ENCODE measurements at regions not wholly inside any gene's neighbourhood (a gene's known extent, or its start where the extent isn't known, plus 50 kb on each side); places are given as distances from the start of the nearest gene placed in this dataset.
"Not testable (repeated sequence)": the region's sequence is repeated elsewhere in the genome, so short reads cannot be mapped to it uniquely, and the experiment has no call there.

DNA sequence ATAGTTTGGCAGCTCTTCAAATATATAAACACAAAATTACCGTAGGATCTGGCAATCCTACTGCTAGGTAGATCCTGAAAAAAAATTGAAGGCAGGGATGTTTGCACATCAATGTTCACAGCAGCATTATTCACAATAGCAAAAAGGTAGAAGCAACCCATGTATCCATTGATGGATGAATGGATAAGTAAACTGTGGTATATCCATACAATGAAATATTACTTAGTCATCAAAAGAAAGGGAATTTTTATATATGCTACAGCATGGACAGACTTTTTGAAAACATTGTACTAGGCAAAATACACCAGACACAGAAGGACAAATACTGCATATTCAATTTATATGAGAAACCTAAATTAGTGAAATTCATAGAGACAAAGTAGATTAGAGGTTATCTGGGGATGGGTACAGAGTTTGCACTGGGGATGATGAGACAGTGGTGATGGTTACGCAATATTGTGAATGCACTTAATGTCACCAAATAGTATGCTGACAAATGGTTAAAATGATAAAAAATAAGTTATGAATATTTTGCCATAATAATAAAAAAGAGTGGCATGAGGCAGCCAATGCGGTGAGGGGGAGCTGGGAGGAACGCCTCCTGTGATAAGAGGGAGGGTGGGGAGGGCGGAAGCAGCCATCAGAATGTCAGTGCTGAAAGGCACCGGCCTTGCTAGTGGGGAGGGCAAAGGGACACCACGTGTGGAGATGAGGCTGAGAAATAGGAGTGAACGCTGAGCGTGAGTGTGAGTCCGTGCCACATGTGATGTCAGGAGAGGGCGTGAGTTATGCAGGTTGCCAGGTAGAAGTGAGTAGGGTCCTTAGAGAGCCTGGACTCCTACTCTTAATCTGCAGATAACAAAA, 386.1 kb upstream of the PODXL start:
- H3K27me3 ChIP-seq (ENCODE audit: control insufficient read depth, insufficient read depth, low read length): no peaks in the 10 kb centered on the region
- Mint-ChIP-seq H3K9me3 (no peaks in the 10 kb centered on the region), H3K4me3 (no peak overlapping the region), H3K27me3 (ENCODE audit: low read depth in 2 of 2) (peaks cover 18 to 37% of the 10 kb centered on the region in 2 donors), H3K27ac (no peak overlapping the region), H3K36me3 (no peaks in the 10 kb centered on the region), H3K4me1 (no peaks in the 10 kb centered on the region)
- no peak overlapping the region for H3K27ac ChIP-seq (ENCODE audit: low read length)
- intact Hi-C loops (cut with micrococcal nuclease): no loop called here
- ATAC-seq: no peak
- DNase-seq: no peak
- H3K36me3 ChIP-seq (ENCODE audit: control insufficient read depth, insufficient read depth, low read length): no peaks in the 10 kb centered on the region
- TF ChIP-seq, protein P1, sequence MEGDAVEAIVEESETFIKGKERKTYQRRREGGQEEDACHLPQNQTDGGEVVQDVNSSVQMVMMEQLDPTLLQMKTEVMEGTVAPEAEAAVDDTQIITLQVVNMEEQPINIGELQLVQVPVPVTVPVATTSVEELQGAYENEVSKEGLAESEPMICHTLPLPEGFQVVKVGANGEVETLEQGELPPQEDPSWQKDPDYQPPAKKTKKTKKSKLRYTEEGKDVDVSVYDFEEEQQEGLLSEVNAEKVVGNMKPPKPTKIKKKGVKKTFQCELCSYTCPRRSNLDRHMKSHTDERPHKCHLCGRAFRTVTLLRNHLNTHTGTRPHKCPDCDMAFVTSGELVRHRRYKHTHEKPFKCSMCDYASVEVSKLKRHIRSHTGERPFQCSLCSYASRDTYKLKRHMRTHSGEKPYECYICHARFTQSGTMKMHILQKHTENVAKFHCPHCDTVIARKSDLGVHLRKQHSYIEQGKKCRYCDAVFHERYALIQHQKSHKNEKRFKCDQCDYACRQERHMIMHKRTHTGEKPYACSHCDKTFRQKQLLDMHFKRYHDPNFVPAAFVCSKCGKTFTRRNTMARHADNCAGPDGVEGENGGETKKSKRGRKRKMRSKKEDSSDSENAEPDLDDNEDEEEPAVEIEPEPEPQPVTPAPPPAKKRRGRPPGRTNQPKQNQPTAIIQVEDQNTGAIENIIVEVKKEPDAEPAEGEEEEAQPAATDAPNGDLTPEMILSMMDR (IDR thresholded peaks at IDR 0.05): no peak
- no peaks in the 10 kb centered on the region for H3K9me3 ChIP-seq (ENCODE audit: control insufficient read depth, insufficient read depth, low read length)
- H3K4me3 ChIP-seq (ENCODE audit: low read length): no peak overlapping the region
- H3K4me1 ChIP-seq (ENCODE audit: control insufficient read depth, insufficient read depth, low read length): peaks cover 3% of the 10 kb centered on the region
- 93% methylated on average over 11 of the region's 11 CpGs for WGBS (ENCODE audit: insufficient coverage)

DNA sequence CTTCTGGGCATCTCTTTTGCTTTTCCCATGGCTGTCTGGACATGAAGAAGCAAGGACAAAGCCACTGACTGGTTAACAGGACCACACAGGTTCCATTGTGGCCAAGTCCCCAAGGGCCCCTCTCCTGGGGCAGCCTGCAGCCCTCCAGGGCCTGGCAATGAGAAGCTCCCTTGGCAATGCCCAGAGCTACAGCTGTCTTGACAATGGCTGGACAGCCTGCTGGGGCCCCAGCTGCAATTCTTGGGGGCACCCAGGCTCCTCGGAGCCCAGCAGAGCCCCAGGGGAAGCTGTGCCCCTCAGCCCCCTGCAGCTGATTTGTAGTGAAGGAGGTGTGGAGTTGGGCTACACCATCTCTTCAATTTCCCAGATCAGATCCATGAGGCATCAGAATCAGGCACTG, 384.9 kb upstream of the PODXL start:
- TF ChIP-seq, protein P1 (IDR thresholded peaks at IDR 0.05): no peak
- Histone ChIP-seq H3K9me3 (ENCODE audit: control insufficient read depth, insufficient read depth, low read length) (no peaks in the 10 kb centered on the region), H3K36me3 (ENCODE audit: control insufficient read depth, insufficient read depth, low read length) (no peaks in the 10 kb centered on the region), H3K4me3 (ENCODE audit: low read length) (no peak overlapping the region), H3K27ac (ENCODE audit: low read length) (no peak overlapping the region), H3K27me3 (ENCODE audit: control insufficient read depth, insufficient read depth, low read length) (no peaks in the 10 kb centered on the region), H3K4me1 (ENCODE audit: control insufficient read depth, insufficient read depth, low read length) (peaks cover 3% of the 10 kb centered on the region)
- H3K36me3 Mint-ChIP-seq: no peaks in the 10 kb centered on the region
- no peaks in the 10 kb centered on the region for H3K4me1 Mint-ChIP-seq
- H3K27ac Mint-ChIP-seq: no peak overlapping the region
- DNase-seq: no peak
- no peak overlapping the region for H3K4me3 Mint-ChIP-seq
- 71% methylated on average over 1 of the region's 1 CpG for WGBS (ENCODE audit: insufficient coverage)
- no peaks in the 10 kb centered on the region for H3K9me3 Mint-ChIP-seq
- H3K27me3 Mint-ChIP-seq (ENCODE audit: low read depth in 2 of 2): peaks cover 17 to 33% of the 10 kb centered on the region in 2 donors
- ATAC-seq: no peak
- intact Hi-C loops (cut with micrococcal nuclease): no loop called here

DNA sequence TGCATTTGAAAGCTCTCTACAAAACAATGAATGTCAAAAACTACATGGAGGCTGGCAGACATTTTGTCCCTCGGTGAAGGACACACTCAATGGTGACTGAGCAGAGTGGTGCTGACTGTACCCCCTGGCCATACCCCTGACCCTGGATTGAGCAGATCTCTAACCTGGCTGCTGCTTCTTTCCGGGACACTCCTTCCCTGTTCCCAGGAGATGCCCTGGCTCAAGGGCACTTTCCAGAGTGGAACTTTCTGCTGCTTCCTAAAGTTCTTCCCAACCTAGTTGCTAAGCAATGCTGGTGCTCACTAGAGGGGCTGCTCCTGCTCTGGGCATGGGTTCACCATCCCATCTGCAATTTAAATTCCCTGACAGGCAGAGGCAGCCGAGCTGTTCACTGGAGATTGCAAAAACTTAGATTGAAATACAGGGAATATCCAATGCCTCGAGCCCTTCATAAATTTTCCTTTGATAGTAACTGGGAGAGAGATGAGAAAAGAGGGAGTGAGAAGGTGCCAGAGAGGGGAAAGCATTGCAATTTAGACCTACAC, 384.3 kb upstream of the PODXL start:
- no peaks in the 10 kb centered on the region for H3K4me1 Mint-ChIP-seq
- intact Hi-C loops (cut with micrococcal nuclease): no loop called here
- H3K4me1 ChIP-seq (ENCODE audit: control insufficient read depth, insufficient read depth, low read length): peaks cover 3% of the 10 kb centered on the region
- no peaks in the 10 kb centered on the region for H3K9me3 Mint-ChIP-seq
- H3K9me3 ChIP-seq (ENCODE audit: control insufficient read depth, insufficient read depth, low read length): no peaks in the 10 kb centered on the region
- H3K27me3 Mint-ChIP-seq (ENCODE audit: low read depth in 2 of 2): peaks cover 15 to 27% of the 10 kb centered on the region in 2 donors
- no peak overlapping the region for H3K4me3 ChIP-seq (ENCODE audit: low read length)
- no peak overlapping the region for H3K27ac Mint-ChIP-seq
- no peaks in the 10 kb centered on the region for H3K27me3 ChIP-seq (ENCODE audit: control insufficient read depth, insufficient read depth, low read length)
- no peak for DNase-seq
- no peaks in the 10 kb centered on the region for H3K36me3 Mint-ChIP-seq
- no peak overlapping the region for H3K27ac ChIP-seq (ENCODE audit: low read length)
- H3K36me3 ChIP-seq (ENCODE audit: control insufficient read depth, insufficient read depth, low read length): no peaks in the 10 kb centered on the region
- no peak overlapping the region for H3K4me3 Mint-ChIP-seq
- TF ChIP-seq, protein P1 (IDR thresholded peaks at IDR 0.05): no peak
- WGBS (ENCODE audit: insufficient coverage): 77% methylated on average over 4 of the region's 4 CpGs
- ATAC-seq: no peak

DNA sequence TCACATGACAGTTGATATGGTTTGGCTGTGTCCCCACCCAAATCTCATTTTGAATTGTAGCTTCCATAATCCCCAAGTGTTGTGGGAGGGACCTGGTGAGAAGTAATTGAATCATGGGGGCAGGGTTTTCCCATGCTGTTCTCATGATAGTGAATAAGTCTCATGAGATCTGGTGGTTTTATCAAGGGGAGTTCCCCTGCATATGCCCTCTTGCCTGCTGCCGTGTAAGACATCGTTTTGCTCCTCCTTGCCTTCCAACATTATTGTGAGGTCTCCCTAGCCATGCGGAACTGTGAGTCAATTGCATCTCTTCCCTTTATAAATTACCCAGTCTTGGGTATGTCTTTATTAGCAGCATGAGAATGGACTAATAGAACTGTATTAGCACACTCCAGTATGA, 382.4 kb upstream of the PODXL start:
- ATAC-seq; H3K4me3 ChIP-seq (ENCODE audit: low read length); H3K27me3 ChIP-seq (ENCODE audit: control insufficient read depth, insufficient read depth, low read length); H3K9me3 Mint-ChIP-seq; H3K9me3 ChIP-seq (ENCODE audit: control insufficient read depth, insufficient read depth, low read length); H3K27ac Mint-ChIP-seq; H3K4me3 Mint-ChIP-seq; H3K36me3 ChIP-seq (ENCODE audit: control insufficient read depth, insufficient read depth, low read length); intact Hi-C loops (cut with micrococcal nuclease); H3K4me1 ChIP-seq (ENCODE audit: control insufficient read depth, insufficient read depth, low read length); H3K4me1 Mint-ChIP-seq; DNase-seq; H3K36me3 Mint-ChIP-seq; H3K27ac ChIP-seq (ENCODE audit: low read length): not testable (repeated sequence)
- H3K27me3 Mint-ChIP-seq (ENCODE audit: low read depth in 2 of 2): peaks cover 7 to 20% of the 10 kb centered on the region in 2 donors
- WGBS (ENCODE audit: insufficient coverage): 91% methylated on average over 3 of the region's 3 CpGs
